Astrocyte (in vitro differentiated cells and primary cell): ENCODE measurements at regions not wholly inside any gene's neighbourhood (a gene's known extent, or its start where the extent isn't known, plus 50 kb on each side); places are given as distances from the start of the nearest gene placed in this dataset.

Experiments used
- DNase-seq: peaks from one replicate; pipeline ENCODE4 v3.0.0-alpha.2; 2010; ENCODE audit warnings: low read depth
- FAIRE-seq: peaks from 2 replicates; lab custom pipeline; 2011; peaks lifted over from hg19 to GRCh38; lab: Jason Lieb, UNC
- H2AFZ ChIP-seq: 2 replicates; pipeline ENCODE4 v1.6.0; 2012; ENCODE audit warnings: low read depth, low read length, inconsistent platforms
- H3K27ac ChIP-seq: 2 replicates; pipeline ENCODE4 v1.5.1; 2011; ENCODE audit warnings: low read depth, low read length, inconsistent platforms
- H3K27me3 ChIP-seq: 2 replicates; pipeline ENCODE4 v1.6.0; 2011; ENCODE audit warnings: low read length, inconsistent platforms; ENCODE audit not compliant: insufficient read depth
- H3K36me3 ChIP-seq: 2 replicates; pipeline ENCODE4 v1.5.1; 2011; ENCODE audit warnings: low read length, inconsistent platforms; ENCODE audit not compliant: insufficient read depth
- H3K4me1 ChIP-seq: 2 replicates; pipeline ENCODE4 v1.5.1; 2011; ENCODE audit warnings: low read length, inconsistent platforms; ENCODE audit not compliant: insufficient read depth
- H3K4me2 ChIP-seq: 2 replicates; pipeline ENCODE4 v1.6.0; 2012; ENCODE audit warnings: low read length, inconsistent platforms
- H3K4me3 ChIP-seq: 2 replicates; pipeline ENCODE4 v1.5.1; 2011; ENCODE audit warnings: low read depth, mild to moderate bottlenecking, low read length, inconsistent platforms; ENCODE audit not compliant: insufficient read depth
- H3K79me2 ChIP-seq: 2 replicates; pipeline ENCODE4 v1.6.0; 2012; ENCODE audit warnings: mild to moderate bottlenecking, low read length, inconsistent platforms; ENCODE audit not compliant: insufficient read depth
- H3K9ac ChIP-seq: 2 replicates; pipeline ENCODE4 v1.6.0; 2012; ENCODE audit warnings: mild to moderate bottlenecking, low read length, inconsistent platforms
- H3K9me3 ChIP-seq: 2 replicates; pipeline ENCODE4 v1.5.1; 2012; ENCODE audit warnings: low read depth, mild to moderate bottlenecking, low read length, inconsistent platforms; ENCODE audit not compliant: insufficient read depth
- H4K20me1 ChIP-seq: 2 replicates; pipeline ENCODE4 v1.6.0; 2012; ENCODE audit warnings: low read length, inconsistent platforms; ENCODE audit not compliant: insufficient read depth
- H3K27ac Mint-ChIP-seq: one replicate; pipeline ENCODE4 v1.8.0; 2021; ENCODE audit warnings: mild to moderate bottlenecking, mixed read lengths; ENCODE audit not compliant: unreplicated experiment
- H3K27me3 Mint-ChIP-seq: one replicate; pipeline ENCODE4 v1.8.0; 2021; ENCODE audit warnings: low read depth, mixed read lengths; ENCODE audit not compliant: unreplicated experiment
- H3K36me3 Mint-ChIP-seq: one replicate; pipeline ENCODE4 v1.8.0; 2021; ENCODE audit warnings: low read depth, mixed read lengths; ENCODE audit not compliant: unreplicated experiment
- H3K4me1 Mint-ChIP-seq: one replicate; pipeline ENCODE4 v1.8.0; 2021; ENCODE audit warnings: low read depth, mixed read lengths; ENCODE audit not compliant: unreplicated experiment
- H3K4me3 Mint-ChIP-seq: one replicate; pipeline ENCODE4 v1.8.0; 2021; ENCODE audit warnings: mild to moderate bottlenecking, moderate library complexity, mixed read lengths; ENCODE audit not compliant: unreplicated experiment
- H3K9me3 Mint-ChIP-seq: one replicate; pipeline ENCODE4 v1.8.0; 2021; ENCODE audit warnings: mild to moderate bottlenecking, mixed read lengths; ENCODE audit not compliant: unreplicated experiment
- CTCF ChIP-seq: IDR thresholded peaks from 2 replicates; pipeline ENCODE4 v1.5.1; 2011; ENCODE audit warnings: low read depth, mild to moderate bottlenecking, inconsistent platforms, low read length, moderate library complexity; ENCODE audit not compliant: insufficient read depth
- EZH2 ChIP-seq: IDR thresholded peaks from 2 replicates; pipeline ENCODE4 v1.6.1; 2012; ENCODE audit warnings: mild to moderate bottlenecking, low read length, inconsistent platforms; ENCODE audit not compliant: insufficient read depth

GRCh38 chr7:110257673-110258072 is 833.3 kb upstream of the LRRN3 start:
- Mint-ChIP-seq H3K9me3 (no peaks in the 10 kb centered on the region), H3K4me3 (no peak overlapping the region), H3K27ac (no peak overlapping the region), H3K27me3 (no peaks in the 10 kb centered on the region), H3K4me1 (peaks cover 5% of the 10 kb centered on the region), H3K36me3 (no peaks in the 10 kb centered on the region)
- Histone ChIP-seq H3K4me3 (no peak overlapping the region), H3K79me2 (no peaks in the 10 kb centered on the region), H3K27ac (no peak overlapping the region), H3K27me3 (no peaks in the 10 kb centered on the region), H2AFZ (no peak overlapping the region), H3K4me1 (no peaks in the 10 kb centered on the region), H4K20me1 (no peaks in the 10 kb centered on the region), H3K9me3 (no peaks in the 10 kb centered on the region), H3K36me3 (no peaks in the 10 kb centered on the region), H3K4me2 (no peak overlapping the region), H3K9ac (no peak overlapping the region)
- DNase-seq: no peak
- no peak for TF ChIP-seq CTCF
- TF ChIP-seq EZH2: no peak
- no peak for FAIRE-seq

GRCh38 chr7:110262251-110262650 is 828.7 kb upstream of the LRRN3 start:
- H3K27me3 Mint-ChIP-seq: no peaks in the 10 kb centered on the region
- no peak overlapping the region for H3K27ac Mint-ChIP-seq
- Histone ChIP-seq H3K4me1 (no peaks in the 10 kb centered on the region), H3K79me2 (no peaks in the 10 kb centered on the region), H3K4me3 (no peak overlapping the region), H3K27me3 (no peaks in the 10 kb centered on the region), H3K9ac (no peak overlapping the region), H3K36me3 (no peaks in the 10 kb centered on the region), H2AFZ (no peak overlapping the region), H3K4me2 (no peak overlapping the region), H3K27ac (no peak overlapping the region), H4K20me1 (no peaks in the 10 kb centered on the region), H3K9me3 (no peaks in the 10 kb centered on the region)
- no peak for TF ChIP-seq CTCF
- TF ChIP-seq EZH2: no peak
- H3K36me3 Mint-ChIP-seq: no peaks in the 10 kb centered on the region
- no peak overlapping the region for H3K4me3 Mint-ChIP-seq
- no peaks in the 10 kb centered on the region for H3K9me3 Mint-ChIP-seq
- H3K4me1 Mint-ChIP-seq: peaks cover 5% of the 10 kb centered on the region
- no peak for FAIRE-seq
- no peak for DNase-seq

- Histone ChIP-seq H3K27ac (no peak overlapping the region), H3K9me3 (peaks cover 3% of the 10 kb centered on the region), H3K4me3 (no peak overlapping the region), H3K9ac (no peak overlapping the region), H3K79me2 (no peaks in the 10 kb centered on the region), H3K27me3 (no peaks in the 10 kb centered on the region), H2AFZ (no peak overlapping the region), H3K36me3 (no peaks in the 10 kb centered on the region), H3K4me1 (no peaks in the 10 kb centered on the region), H3K4me2 (no peak overlapping the region), H4K20me1 (no peaks in the 10 kb centered on the region)
- peaks cover 5% of the 10 kb centered on the region for H3K4me1 Mint-ChIP-seq
- no peaks in the 10 kb centered on the region for H3K36me3 Mint-ChIP-seq
- no peak for DNase-seq
- H3K4me3 Mint-ChIP-seq: no peak overlapping the region
- no peaks in the 10 kb centered on the region for H3K9me3 Mint-ChIP-seq
- no peaks in the 10 kb centered on the region for H3K27me3 Mint-ChIP-seq
- TF ChIP-seq EZH2 (no peak), CTCF (no peak)
- no peak for FAIRE-seq
- H3K27ac Mint-ChIP-seq: no peak overlapping the region
Measured at GRCh38 chr7:110264288-110264687, 826.6 kb upstream of the LRRN3 start.
